K562 (cell line): ENCODE measurements at regions not wholly inside any gene's neighbourhood (a gene's known extent, or its start where the extent isn't known, plus 50 kb on each side); places are given as distances from the start of the nearest gene placed in this dataset.

ENCODE experiments used
- ATAC-seq: fragments of 200-7000 bp; cut with Tn5 transposase; 3 replicates; pipeline ENCODE4 v1.9.1; 2020; ENCODE audit warnings: moderate library complexity
- BruUV-seq: library from RNA; stranded (reverse); fragments of 400-500 nt; replicated peaks from 2 replicates; lab custom pipeline; 2021; lab: Mats Ljungman, UMichigan
- CTCF ChIA-PET: fragments of 300-600 bp; formaldehyde crosslinking; extraction: SDS; loops from one replicate; lab custom pipeline; 2021; ENCODE audit warnings: low intra/inter-chr PET ratio; lab: Yijun Ruan, JAX
- POLR2A ChIA-PET: fragments of 300-600, 350-650 bp; sonication (Branson Sonifier 250); formaldehyde crosslinking; extraction: SDS; loops from one replicate; lab custom pipeline; 2021; ENCODE audit warnings: antibody characterized with exemption, inconsistent platforms; lab: Yijun Ruan, JAX
- DNase-seq, 4 experiments: peaks; one replicate each; pipeline versions ENCODE4 v3.0.0 to v3.0.0-alpha.2; 2011 to 2018; ENCODE audit warnings: low spot score in 3 of 4, mixed read lengths in 3 of 4; ENCODE audit errors: extremely low read depth in 1 of 4
- FAIRE-seq: peaks from 2 replicates; lab custom pipeline; 2011; peaks lifted over from hg19 to GRCh38; lab: Jason Lieb, UNC
- H2AFZ ChIP-seq: 2 replicates; pipeline ENCODE4 v1.6.0; 2011; ENCODE audit warnings: low read depth, low read length, control low read depth, inconsistent platforms
- H3K27ac ChIP-seq: fragments of 200-600 bp; 3 replicates; pipeline ENCODE4 v1.8.0; 2011; ENCODE audit warnings: low read depth, mild to moderate bottlenecking, control low read depth, inconsistent platforms, low read length, moderate library complexity, mixed read lengths; ENCODE audit errors: extremely low read depth
- H3K27me3 ChIP-seq, 2 experiments: fragments of 300-600 bp in 1 of 2; 2 replicates in 1 of 2; 3 replicates in 1 of 2; pipeline versions ENCODE4 v1.6.0 to v1.8.0; 2011; ENCODE audit warnings: inconsistent platforms in 2 of 2, low read length in 2 of 2, mild to moderate bottlenecking in 1 of 2, mixed read lengths in 1 of 2, moderate library complexity in 1 of 2; ENCODE audit not compliant: control insufficient read depth in 2 of 2, insufficient read depth in 2 of 2
- H3K36me3 ChIP-seq: fragments of 300-600 bp; 3 replicates; pipeline ENCODE4 v1.8.0; 2011; ENCODE audit warnings: mild to moderate bottlenecking, low read length, inconsistent platforms; ENCODE audit not compliant: control insufficient read depth, insufficient read depth
- H3K4me1 ChIP-seq, 2 experiments: fragments of 200-600 bp in 1 of 2; replicated peaks in 1 of 2; 2 replicates in 1 of 2; 3 replicates in 1 of 2; pipeline versions ENCODE4 v1.5.1 to v1.8.0; 2011; ENCODE audit warnings: inconsistent platforms in 2 of 2, low read length in 2 of 2, mild to moderate bottlenecking in 1 of 2, mixed read lengths in 1 of 2, moderate library complexity in 1 of 2; ENCODE audit not compliant: control insufficient read depth in 2 of 2, insufficient read depth in 2 of 2
- H3K4me2 ChIP-seq: 2 replicates; pipeline ENCODE4 v1.6.1; 2011; ENCODE audit warnings: low read length, control low read depth, inconsistent platforms, mixed read lengths; ENCODE audit not compliant: insufficient read depth
- H3K4me3 ChIP-seq: fragments of 200-600 bp; sonication (generic), shearing (Covaris generic); 2 replicates; pipeline ENCODE4 v1.5.1; 2016; ENCODE audit warnings: control low read depth, inconsistent platforms
- H3K79me2 ChIP-seq: fragments of 200-600 bp; 3 replicates; pipeline ENCODE4 v1.8.0; 2011; ENCODE audit warnings: low read length, inconsistent platforms; ENCODE audit not compliant: control insufficient read depth, insufficient read depth
- H3K9ac ChIP-seq, 2 experiments: 2 replicates each; pipeline versions ENCODE4 v1.6.0 to v1.6.1; 2011; ENCODE audit warnings: low read depth in 2 of 2, low read length in 2 of 2, control low read depth in 1 of 2, inconsistent platforms in 1 of 2, mild to moderate bottlenecking in 1 of 2, mixed read lengths in 1 of 2; ENCODE audit not compliant: insufficient read depth in 1 of 2
- H3K9me1 ChIP-seq: one replicate; pipeline ENCODE4 v1.6.0; 2011; ENCODE audit warnings: inconsistent platforms, mild to moderate bottlenecking, low read length, moderate library complexity; ENCODE audit not compliant: control insufficient read depth, insufficient read depth
- H3K9me3 ChIP-seq: replicated peaks from 2 replicates; pipeline ENCODE4 v1.5.1; 2011; ENCODE audit warnings: low read depth, low read length, inconsistent platforms; ENCODE audit not compliant: control insufficient read depth, insufficient read depth
- H4K20me1 ChIP-seq: replicated peaks from 2 replicates; pipeline ENCODE4 v1.6.1; 2011; ENCODE audit warnings: low read length, inconsistent platforms, mixed read lengths; ENCODE audit not compliant: control insufficient read depth, insufficient read depth
- E2F3 ChIP-seq: fragments of 250-450 bp; sonication (Bioruptor Pico); IDR thresholded peaks from 2 replicates; pipeline ENCODE4 v1.4.0; 2020; ENCODE audit warnings: mild to moderate bottlenecking
- SP2 ChIP-seq: IDR thresholded peaks from 2 replicates; pipeline ENCODE4 v1.6.1; 2011; ENCODE audit warnings: mild to moderate bottlenecking, low read depth, low read length, moderate library complexity; ENCODE audit not compliant: poor library complexity, severe bottlenecking; ENCODE audit errors: extremely low read depth
- ZNF561 ChIP-seq: fragments of 450-650 bp; formaldehyde crosslinking; conservative IDR thresholded peaks from 2 replicates; pipeline ENCODE4 v1.4.0; 2020; ENCODE audit warnings: mild to moderate bottlenecking, moderate library complexity
- in situ Hi-C: fragments of 300-500 bp; cut with MboI; formaldehyde crosslinking; loops from 4 replicates; pipeline ENCODE4 v1.15.0; 2018; ENCODE audit warnings: inconsistent platforms, mixed read lengths
- intact Hi-C: fragments of 100-400 bp; cut with micrococcal nuclease; formaldehyde crosslinking; loops from 2 replicates; pipeline ENCODE4 v1.14.2; 2022
- TF ChIP-seq, protein P1 (sequence below): fragments of 250-450 bp; sonication (Bioruptor Pico); IDR thresholded peaks from 2 replicates; pipeline ENCODE4 v1.5.0; 2022; ENCODE audit warnings: mild to moderate bottlenecking

DNA sequence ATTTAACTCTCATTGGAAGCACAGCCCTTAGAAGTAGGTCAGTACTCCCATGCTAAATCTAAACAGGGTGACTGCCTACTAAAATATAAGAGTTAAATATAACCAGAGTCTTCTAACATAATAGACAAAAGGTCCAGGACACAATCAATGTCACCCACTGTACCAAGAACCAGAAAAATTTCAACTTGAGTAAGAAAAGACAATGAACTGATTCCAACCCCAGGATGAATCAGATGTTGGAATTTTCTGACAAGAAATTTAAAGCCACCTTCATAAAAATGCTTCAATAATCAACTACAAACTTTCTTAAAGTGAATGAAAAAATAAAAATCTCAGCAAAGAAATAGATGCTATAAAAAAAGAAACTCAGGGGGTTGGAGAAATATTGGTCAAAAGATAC is 71.3 kb upstream of the NPAS2 start:
- H3K4me3 ChIP-seq = no peak overlapping the region
- no peaks in the 10 kb centered on the region for H3K79me2 ChIP-seq
- FAIRE-seq (no peak), DNase-seq (no peak), ATAC-seq (no peak)
- H3K4me2 ChIP-seq = no peak overlapping the region
- H3K9me3 ChIP-seq = no peaks in the 10 kb centered on the region
- in situ Hi-C loops = no loop called here
- H2AFZ ChIP-seq = no peak overlapping the region
- H3K27me3 ChIP-seq = peaks cover 3 to 19% of the 10 kb centered on the region in 2 experiments; a peak in 3 of 5 replicates
- BruUV-seq = no TSS peak
- H3K36me3 ChIP-seq = no peaks in the 10 kb centered on the region
- ChIA-PET POLR2A (no interaction called here), CTCF (no interaction called here)
- no peaks in the 10 kb centered on the region for H4K20me1 ChIP-seq
- no peak overlapping the region for H3K27ac ChIP-seq
- no peaks in the 10 kb centered on the region for H3K4me1 ChIP-seq
- intact Hi-C loops = no loop called here
- no peak overlapping the region for H3K9ac ChIP-seq
- TF ChIP-seq ZNF561 (CRISPR knock-in tag) (no peak), E2F3 (CRISPR knock-in tag) (no peak), SP2 (no peak)
- TF ChIP-seq, protein P1, sequence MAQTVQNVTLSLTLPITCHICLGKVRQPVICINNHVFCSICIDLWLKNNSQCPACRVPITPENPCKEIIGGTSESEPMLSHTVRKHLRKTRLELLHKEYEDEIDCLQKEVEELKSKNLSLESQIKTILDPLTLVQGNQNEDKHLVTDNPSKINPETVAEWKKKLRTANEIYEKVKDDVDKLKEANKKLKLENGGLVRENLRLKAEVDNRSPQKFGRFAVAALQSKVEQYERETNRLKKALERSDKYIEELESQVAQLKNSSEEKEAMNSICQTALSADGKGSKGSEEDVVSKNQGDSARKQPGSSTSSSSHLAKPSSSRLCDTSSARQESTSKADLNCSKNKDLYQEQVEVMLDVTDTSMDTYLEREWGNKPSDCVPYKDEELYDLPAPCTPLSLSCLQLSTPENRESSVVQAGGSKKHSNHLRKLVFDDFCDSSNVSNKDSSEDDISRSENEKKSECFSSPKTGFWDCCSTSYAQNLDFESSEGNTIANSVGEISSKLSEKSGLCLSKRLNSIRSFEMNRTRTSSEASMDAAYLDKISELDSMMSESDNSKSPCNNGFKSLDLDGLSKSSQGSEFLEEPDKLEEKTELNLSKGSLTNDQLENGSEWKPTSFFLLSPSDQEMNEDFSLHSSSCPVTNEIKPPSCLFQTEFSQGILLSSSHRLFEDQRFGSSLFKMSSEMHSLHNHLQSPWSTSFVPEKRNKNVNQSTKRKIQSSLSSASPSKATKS (CRISPR knock-in tag) = no peak
- H3K9me1 ChIP-seq = no peaks in the 10 kb centered on the region
